GM23338 (cell line): ENCODE measurements at regions not wholly inside any gene's neighbourhood (a gene's known extent, or its start where the extent isn't known, plus 50 kb on each side); places are given as distances from the start of the nearest gene placed in this dataset.

Experiments used
- CREB1 ChIP-seq: fragments of 250-450 bp; sonication (Bioruptor Pico); IDR thresholded peaks from 2 replicates; pipeline ENCODE4 v1.5.0; 2020; ENCODE audit warnings: low read depth, mild to moderate bottlenecking, moderate library complexity
- CTCF ChIP-seq, 2 experiments: fragments of 200-600 bp in 1 of 2; sonication (generic) in 1 of 2; conservative IDR thresholded peaks; 2 replicates each; pipeline versions ENCODE4 v1.5.1 to v1.6.1; 2016 to 2017; ENCODE audit warnings: antibody characterized with exemption in 2 of 2, low read depth in 2 of 2, mild to moderate bottlenecking in 2 of 2, moderate library complexity in 1 of 2
- ETS1 ChIP-seq: IDR thresholded peaks from 2 replicates; pipeline ENCODE4 v1.6.1; 2016; ENCODE audit warnings: antibody characterized with exemption
- EZH2 ChIP-seq: fragments of 200-600 bp; sonication (generic); IDR thresholded peaks from one replicate; pipeline ENCODE4 v1.8.0; 2017; ENCODE audit warnings: antibody characterized with exemption, mild to moderate bottlenecking, low read depth; ENCODE audit not compliant: unreplicated experiment
- EZH2phosphoT487 ChIP-seq: fragments of 200-600 bp; sonication (generic); IDR thresholded peaks from one replicate; pipeline ENCODE4 v1.8.1; 2018; ENCODE audit warnings: antibody characterized with exemption; ENCODE audit not compliant: unreplicated experiment
- JUNB ChIP-seq: IDR thresholded peaks from one replicate; pipeline ENCODE4 v1.6.1; 2016; ENCODE audit warnings: antibody characterized with exemption; ENCODE audit not compliant: unreplicated experiment
- POLR2AphosphoS5 ChIP-seq: IDR thresholded peaks from 2 replicates; pipeline ENCODE4 v1.6.1; 2016; ENCODE audit warnings: antibody characterized with exemption, low read depth
- REST ChIP-seq: IDR thresholded peaks from one replicate; pipeline ENCODE4 v1.6.1; 2018; ENCODE audit warnings: antibody characterized with exemption; ENCODE audit not compliant: unreplicated experiment
- STAT1 ChIP-seq: IDR thresholded peaks from one replicate; pipeline ENCODE4 v1.6.1; 2016; ENCODE audit warnings: antibody characterized with exemption; ENCODE audit not compliant: unreplicated experiment
- ZNF114 ChIP-seq: fragments of 250-450 bp; sonication (Bioruptor Pico); IDR thresholded peaks from 2 replicates; pipeline ENCODE4 v1.5.0; 2020; ENCODE audit warnings: mild to moderate bottlenecking, moderate library complexity
- ZNF331 ChIP-seq: fragments of 250-450 bp; sonication (Bioruptor Pico); IDR thresholded peaks from 2 replicates; pipeline ENCODE4 v1.5.0; 2020; ENCODE audit warnings: low read depth, mild to moderate bottlenecking, moderate library complexity

GRCh38 chr5:38651806-38652205 is 95.4 kb upstream of the LIFR start:
- TF ChIP-seq CTCF (conservative IDR thresholded peaks at IDR 0.05; ENCODE audit: low read depth in 2 of 2), result no peak
- no peak for TF ChIP-seq EZH2
- TF ChIP-seq EZH2phosphoT487, result no peak
- no peak for TF ChIP-seq REST
- no peak for TF ChIP-seq POLR2AphosphoS5
- TF ChIP-seq ZNF114 (CRISPR knock-in tag), result no peak
- no peak for TF ChIP-seq CREB1 (CRISPR knock-in tag)
- no peak for TF ChIP-seq ETS1
- TF ChIP-seq STAT1, result no peak
- TF ChIP-seq JUNB, result no peak
- no peak for TF ChIP-seq ZNF331 (CRISPR knock-in tag)
